ENCODE measurements at regions not wholly inside any gene's neighbourhood (a gene's known extent, or its start where the extent isn't known, plus 50 kb on each side); places are given as distances from the start of the nearest gene placed in this dataset.

DNA sequence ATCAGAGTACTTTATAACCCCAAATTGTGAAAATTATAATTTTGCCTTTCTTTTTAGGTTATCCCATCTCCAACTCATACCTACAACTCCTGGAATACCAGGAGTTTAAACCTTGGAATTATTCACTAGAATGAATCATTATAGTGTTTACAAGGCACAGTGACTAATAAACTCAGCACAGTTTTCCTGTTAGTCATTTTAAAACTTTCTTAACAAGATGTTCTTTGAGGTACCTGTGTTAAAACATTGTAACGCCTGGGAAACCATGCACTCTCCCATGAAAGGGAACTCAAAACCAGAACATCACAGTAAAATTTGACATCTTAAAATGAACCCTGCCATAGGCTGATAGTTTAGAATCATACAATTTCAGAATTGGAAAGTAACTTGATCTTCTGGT lies 132.4 kb upstream of the OSTN start:
- Histone ChIP-seq H2AFZ (ENCODE audit: low read depth, low read length) (no peak overlapping the region), H3F3A (ENCODE audit: insufficient read depth, low read length, poor library complexity, severe bottlenecking) (no peaks in the 10 kb centered on the region), H3K4me3 (ENCODE audit: low read length) (no peak overlapping the region), H3K36me3 (ENCODE audit: insufficient read depth, low read length) (no peaks in the 10 kb centered on the region), H3K27me3 (ENCODE audit: insufficient read depth, low read depth, low read length) (no peaks in the 10 kb centered on the region), H3K4me2 (ENCODE audit: low read length) (no peak overlapping the region), H3K27ac (ENCODE audit: low read length) (no peak overlapping the region), H4K20me1 (ENCODE audit: insufficient read depth) (no peaks in the 10 kb centered on the region), H3K9me2 (ENCODE audit: insufficient read depth, low read length) (no peaks in the 10 kb centered on the region), H3K9me3 (ENCODE audit: low read length) (no peaks in the 10 kb centered on the region), H3K9ac (ENCODE audit: low read length) (no peak overlapping the region), H3K79me2 (replicated peaks; ENCODE audit: insufficient read depth, low read length) (no peaks in the 10 kb centered on the region)
- TF ChIP-seq SMC3 (conservative IDR thresholded peaks at IDR 0.05; ENCODE audit: poor library complexity) (no peak), RAD21 (conservative IDR thresholded peaks at IDR 0.05) (no peak), EP300 (conservative IDR thresholded peaks at IDR 0.05; ENCODE audit: poor library complexity, severe bottlenecking) (no peak), TAF1 (IDR thresholded peaks at IDR 0.05; ENCODE audit: low read depth) (no peak), MXI1 (conservative IDR thresholded peaks at IDR 0.05; ENCODE audit: poor library complexity, severe bottlenecking) (no peak), POLR2AphosphoS5 (IDR thresholded peaks at IDR 0.05) (no peak), EZH2 (IDR thresholded peaks at IDR 0.05; ENCODE audit: borderline replicate concordance, insufficient read depth, low read length, poor library complexity, severe bottlenecking) (no peak)
- TF ChIP-seq, protein P1, sequence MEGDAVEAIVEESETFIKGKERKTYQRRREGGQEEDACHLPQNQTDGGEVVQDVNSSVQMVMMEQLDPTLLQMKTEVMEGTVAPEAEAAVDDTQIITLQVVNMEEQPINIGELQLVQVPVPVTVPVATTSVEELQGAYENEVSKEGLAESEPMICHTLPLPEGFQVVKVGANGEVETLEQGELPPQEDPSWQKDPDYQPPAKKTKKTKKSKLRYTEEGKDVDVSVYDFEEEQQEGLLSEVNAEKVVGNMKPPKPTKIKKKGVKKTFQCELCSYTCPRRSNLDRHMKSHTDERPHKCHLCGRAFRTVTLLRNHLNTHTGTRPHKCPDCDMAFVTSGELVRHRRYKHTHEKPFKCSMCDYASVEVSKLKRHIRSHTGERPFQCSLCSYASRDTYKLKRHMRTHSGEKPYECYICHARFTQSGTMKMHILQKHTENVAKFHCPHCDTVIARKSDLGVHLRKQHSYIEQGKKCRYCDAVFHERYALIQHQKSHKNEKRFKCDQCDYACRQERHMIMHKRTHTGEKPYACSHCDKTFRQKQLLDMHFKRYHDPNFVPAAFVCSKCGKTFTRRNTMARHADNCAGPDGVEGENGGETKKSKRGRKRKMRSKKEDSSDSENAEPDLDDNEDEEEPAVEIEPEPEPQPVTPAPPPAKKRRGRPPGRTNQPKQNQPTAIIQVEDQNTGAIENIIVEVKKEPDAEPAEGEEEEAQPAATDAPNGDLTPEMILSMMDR (IDR thresholded peaks at IDR 0.05; ENCODE audit: poor library complexity, severe bottlenecking) = no peak
- TF ChIP-seq, protein P2, sequence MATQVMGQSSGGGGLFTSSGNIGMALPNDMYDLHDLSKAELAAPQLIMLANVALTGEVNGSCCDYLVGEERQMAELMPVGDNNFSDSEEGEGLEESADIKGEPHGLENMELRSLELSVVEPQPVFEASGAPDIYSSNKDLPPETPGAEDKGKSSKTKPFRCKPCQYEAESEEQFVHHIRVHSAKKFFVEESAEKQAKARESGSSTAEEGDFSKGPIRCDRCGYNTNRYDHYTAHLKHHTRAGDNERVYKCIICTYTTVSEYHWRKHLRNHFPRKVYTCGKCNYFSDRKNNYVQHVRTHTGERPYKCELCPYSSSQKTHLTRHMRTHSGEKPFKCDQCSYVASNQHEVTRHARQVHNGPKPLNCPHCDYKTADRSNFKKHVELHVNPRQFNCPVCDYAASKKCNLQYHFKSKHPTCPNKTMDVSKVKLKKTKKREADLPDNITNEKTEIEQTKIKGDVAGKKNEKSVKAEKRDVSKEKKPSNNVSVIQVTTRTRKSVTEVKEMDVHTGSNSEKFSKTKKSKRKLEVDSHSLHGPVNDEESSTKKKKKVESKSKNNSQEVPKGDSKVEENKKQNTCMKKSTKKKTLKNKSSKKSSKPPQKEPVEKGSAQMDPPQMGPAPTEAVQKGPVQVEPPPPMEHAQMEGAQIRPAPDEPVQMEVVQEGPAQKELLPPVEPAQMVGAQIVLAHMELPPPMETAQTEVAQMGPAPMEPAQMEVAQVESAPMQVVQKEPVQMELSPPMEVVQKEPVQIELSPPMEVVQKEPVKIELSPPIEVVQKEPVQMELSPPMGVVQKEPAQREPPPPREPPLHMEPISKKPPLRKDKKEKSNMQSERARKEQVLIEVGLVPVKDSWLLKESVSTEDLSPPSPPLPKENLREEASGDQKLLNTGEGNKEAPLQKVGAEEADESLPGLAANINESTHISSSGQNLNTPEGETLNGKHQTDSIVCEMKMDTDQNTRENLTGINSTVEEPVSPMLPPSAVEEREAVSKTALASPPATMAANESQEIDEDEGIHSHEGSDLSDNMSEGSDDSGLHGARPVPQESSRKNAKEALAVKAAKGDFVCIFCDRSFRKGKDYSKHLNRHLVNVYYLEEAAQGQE (IDR thresholded peaks at IDR 0.05; ENCODE audit: borderline replicate concordance) = no peak

DNA sequence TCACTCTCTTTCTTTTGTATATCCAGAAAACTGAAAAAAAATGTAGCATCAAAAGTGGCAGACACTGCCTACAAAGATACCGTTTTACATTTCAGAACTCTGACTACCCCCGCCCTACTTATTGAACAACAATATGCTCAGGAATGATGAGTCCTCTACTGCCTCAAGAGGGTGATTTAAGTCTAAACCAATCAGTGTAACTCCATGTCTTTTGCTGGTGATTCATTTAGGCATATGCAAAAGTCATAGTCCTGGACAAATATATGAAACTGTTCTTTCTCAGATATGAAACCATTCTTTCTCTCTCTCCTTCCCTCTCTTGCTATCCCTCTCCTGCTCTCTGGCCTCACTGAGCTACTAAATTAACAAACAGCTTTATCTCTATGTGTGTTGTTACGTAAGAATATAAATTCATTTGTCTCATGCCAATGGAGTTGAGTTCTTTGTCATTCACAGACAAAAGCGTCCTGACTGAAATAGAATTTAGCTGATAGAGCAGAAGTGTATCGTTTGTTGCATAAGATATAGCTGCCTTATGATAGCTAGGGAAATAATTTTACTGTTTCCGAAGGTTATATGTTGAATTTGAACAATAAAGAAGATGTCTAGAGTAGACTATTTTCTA lies 133.7 kb upstream of the OSTN start:
- Histone ChIP-seq H3K79me2 (replicated peaks; ENCODE audit: insufficient read depth, low read length) (no peaks in the 10 kb centered on the region), H3K36me3 (ENCODE audit: insufficient read depth, low read length) (no peaks in the 10 kb centered on the region), H2AFZ (ENCODE audit: low read depth, low read length) (no peak overlapping the region), H3K9me2 (ENCODE audit: insufficient read depth, low read length) (no peaks in the 10 kb centered on the region), H3K4me3 (ENCODE audit: low read length) (no peak overlapping the region), H4K20me1 (ENCODE audit: insufficient read depth) (no peaks in the 10 kb centered on the region), H3K9me3 (ENCODE audit: low read length) (no peaks in the 10 kb centered on the region), H3K27me3 (ENCODE audit: insufficient read depth, low read depth, low read length) (no peaks in the 10 kb centered on the region), H3K27ac (ENCODE audit: low read length) (no peak overlapping the region), H3K9ac (ENCODE audit: low read length) (no peak overlapping the region), H3F3A (ENCODE audit: insufficient read depth, low read length, poor library complexity, severe bottlenecking) (no peaks in the 10 kb centered on the region), H3K4me2 (ENCODE audit: low read length) (no peak overlapping the region)
- TF ChIP-seq MXI1 (conservative IDR thresholded peaks at IDR 0.05; ENCODE audit: poor library complexity, severe bottlenecking) (no peak), POLR2AphosphoS5 (IDR thresholded peaks at IDR 0.05) (no peak), RAD21 (conservative IDR thresholded peaks at IDR 0.05) (no peak), EP300 (conservative IDR thresholded peaks at IDR 0.05; ENCODE audit: poor library complexity, severe bottlenecking) (no peak), TAF1 (IDR thresholded peaks at IDR 0.05; ENCODE audit: low read depth) (no peak), EZH2 (IDR thresholded peaks at IDR 0.05; ENCODE audit: borderline replicate concordance, insufficient read depth, low read length, poor library complexity, severe bottlenecking) (no peak), SMC3 (conservative IDR thresholded peaks at IDR 0.05; ENCODE audit: poor library complexity) (no peak)
- TF ChIP-seq, protein P1 (IDR thresholded peaks at IDR 0.05; ENCODE audit: poor library complexity, severe bottlenecking) = no peak
- TF ChIP-seq, protein P2 (IDR thresholded peaks at IDR 0.05; ENCODE audit: borderline replicate concordance) = no peak

Data from neural cell (in vitro differentiated cells).